ENCODE measurements at regions not wholly inside any gene's neighbourhood (a gene's known extent, or its start where the extent isn't known, plus 50 kb on each side); places are given as distances from the start of the nearest gene placed in this dataset.

- no peak for DNase-seq (ENCODE audit: low read depth in 4 of 4, low spot score in 2 of 4)
Measured at GRCh38 chr15:77803487-77803886, 170.8 kb upstream of the LINGO1 start.

GRCh38 chr15:77800305-77800704 is 167.6 kb upstream of the LINGO1 start:
- no peak for DNase-seq (ENCODE audit: low read depth in 4 of 4, low spot score in 2 of 4)

- DNase-seq (ENCODE audit: low read depth in 4 of 4, low spot score in 2 of 4), result no peak
Measured at GRCh38 chr15:77798847-77799246, 166.1 kb upstream of the LINGO1 start.

DNA sequence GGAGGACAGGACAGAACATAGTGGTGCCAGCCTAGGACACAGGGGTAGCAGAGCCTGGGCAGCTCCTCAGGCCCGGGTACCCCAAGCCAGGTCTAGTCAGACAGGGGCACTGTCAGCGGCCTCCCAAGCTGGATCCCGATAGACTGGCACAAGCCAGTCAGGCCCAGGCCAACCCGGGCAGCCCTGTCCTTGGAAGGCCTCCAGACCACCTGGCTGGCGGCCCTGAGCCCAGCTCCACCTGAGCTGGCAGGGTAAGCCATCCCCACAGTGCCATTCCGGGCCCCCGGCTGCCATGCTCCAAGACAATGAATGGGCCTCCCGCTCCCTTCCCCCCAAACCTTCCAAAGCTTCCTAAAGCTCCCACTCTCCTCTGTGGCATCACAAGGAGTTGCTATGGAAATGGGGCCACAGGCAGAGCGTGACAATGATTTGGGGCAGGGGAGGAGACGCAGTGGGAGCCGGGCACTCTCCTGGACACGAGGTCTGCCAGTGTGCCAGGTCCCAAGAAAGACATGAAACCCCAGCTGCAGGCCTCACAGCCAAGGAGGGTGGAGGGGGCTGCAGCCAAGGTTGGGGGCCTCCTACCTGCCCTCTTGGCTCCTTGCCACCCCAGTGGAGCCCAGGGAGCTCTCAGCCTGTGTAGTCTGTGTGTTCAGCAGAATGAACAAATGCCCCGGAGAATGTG is 165.6 kb upstream of the LINGO1 start:
- DNase-seq (ENCODE audit: low read depth in 4 of 4, low spot score in 2 of 4), result no peak

- DNase-seq (ENCODE audit: low read depth in 4 of 4, low spot score in 2 of 4), result no peak
Measured at GRCh38 chr15:77797270-77797669, 164.6 kb upstream of the LINGO1 start.

DNA sequence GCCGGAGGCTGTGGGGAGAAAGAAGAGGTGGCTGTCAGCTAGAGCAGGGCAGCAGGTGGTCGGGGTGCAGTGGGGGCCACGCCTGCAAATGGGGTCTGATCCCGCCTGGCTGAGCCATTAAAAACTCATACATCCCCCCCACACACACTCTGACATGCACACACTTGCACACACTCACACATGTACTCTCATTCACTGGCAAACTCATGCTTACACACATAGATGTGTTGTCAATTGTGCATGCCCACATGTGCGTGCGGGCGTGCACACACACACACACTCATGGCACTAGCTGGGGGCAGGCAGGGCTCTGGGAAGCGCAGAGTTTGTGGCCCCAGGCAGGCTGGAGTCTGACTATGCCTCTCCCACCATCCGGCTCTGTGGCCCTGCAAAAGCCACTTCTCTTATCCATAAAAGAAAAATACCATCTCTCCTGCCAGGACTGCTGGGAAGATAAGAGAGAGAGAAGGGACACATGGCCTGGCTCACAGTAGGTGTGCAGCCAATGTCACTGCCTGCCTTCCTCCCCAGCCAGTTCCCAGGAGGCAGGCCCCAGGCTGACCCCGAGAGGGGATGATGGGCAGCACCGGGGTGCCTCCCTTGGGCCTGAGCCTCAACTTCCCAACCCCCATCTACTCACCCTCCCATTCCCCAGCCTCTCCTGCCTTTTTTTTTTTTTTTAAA is 163.5 kb upstream of the LINGO1 start:
- DNase-seq (ENCODE audit: low read depth in 4 of 4, low spot score in 2 of 4), result no peak

DNA sequence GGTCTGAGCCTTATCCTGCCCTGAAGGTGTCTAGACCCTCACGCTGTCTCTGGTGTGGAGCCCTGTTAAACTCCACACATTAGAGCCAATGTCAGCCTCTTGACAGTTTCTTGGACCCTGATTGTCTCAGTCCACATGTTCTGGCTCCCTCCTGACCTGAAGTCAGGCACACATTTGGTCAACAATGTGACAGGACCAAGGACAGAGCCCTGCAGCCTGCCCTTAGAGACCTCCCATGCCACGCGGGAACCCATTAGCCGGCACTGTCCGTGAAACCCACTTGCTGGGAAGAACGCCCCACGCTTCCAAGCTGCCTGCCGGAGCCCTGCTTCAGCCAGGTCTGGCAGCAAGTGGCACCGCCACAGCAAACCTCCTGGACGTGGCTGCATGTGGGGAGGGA is 162.7 kb upstream of the LINGO1 start:
- DNase-seq (ENCODE audit: low read depth in 4 of 4, low spot score in 2 of 4), result no peak

DNA sequence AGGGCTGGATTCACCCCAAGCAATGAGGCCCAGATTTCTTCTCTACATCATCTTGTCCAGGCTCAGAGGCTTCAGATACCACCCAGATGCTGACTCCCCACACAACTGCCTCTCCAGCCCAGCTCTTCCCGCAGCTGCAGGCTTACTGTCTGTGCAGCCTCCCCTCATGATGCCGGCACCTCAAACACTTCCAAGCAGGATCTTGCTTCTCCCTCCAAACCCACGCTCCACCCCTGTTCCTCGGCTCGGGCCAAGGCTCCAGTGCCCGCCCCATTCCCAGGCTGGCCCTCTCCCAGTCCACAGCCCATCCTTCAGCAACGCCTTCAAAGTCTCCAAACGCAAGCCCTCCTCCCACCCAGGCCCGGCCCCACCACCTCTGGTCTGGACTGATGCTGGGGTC is 159.2 kb upstream of the LINGO1 start:
- no peak for DNase-seq (ENCODE audit: low read depth in 4 of 4, low spot score in 2 of 4)

GRCh38 chr15:77790481-77790880 is 157.8 kb upstream of the LINGO1 start:
- no peak for DNase-seq (ENCODE audit: low read depth in 4 of 4, low spot score in 2 of 4)

DNA sequence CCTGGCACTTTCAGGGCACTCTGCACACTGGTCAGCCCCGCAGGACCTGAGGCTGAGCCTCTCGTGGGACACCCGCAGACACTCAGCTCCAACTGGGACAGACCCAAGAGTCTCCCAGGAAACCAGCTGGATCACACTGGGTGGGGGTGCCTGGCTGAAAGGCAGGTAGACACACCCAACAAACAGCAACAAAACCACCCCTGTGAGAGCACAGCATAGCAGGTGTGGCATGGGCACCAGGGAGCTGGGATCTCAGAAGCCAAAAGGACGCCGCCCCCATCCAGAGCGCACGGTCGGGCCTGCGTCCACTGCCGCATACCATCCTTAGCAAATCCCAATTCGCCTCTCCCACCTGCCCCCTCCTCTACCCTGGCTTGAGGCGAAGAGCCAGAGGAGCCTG is 154.2 kb upstream of the LINGO1 start:
- no peak for DNase-seq (ENCODE audit: low read depth in 4 of 4, low spot score in 2 of 4)

GRCh38 chr15:77786181-77786890 is 153.6 kb upstream of the LINGO1 start:
- no peak for DNase-seq (ENCODE audit: low read depth in 4 of 4, low spot score in 2 of 4)

DNA sequence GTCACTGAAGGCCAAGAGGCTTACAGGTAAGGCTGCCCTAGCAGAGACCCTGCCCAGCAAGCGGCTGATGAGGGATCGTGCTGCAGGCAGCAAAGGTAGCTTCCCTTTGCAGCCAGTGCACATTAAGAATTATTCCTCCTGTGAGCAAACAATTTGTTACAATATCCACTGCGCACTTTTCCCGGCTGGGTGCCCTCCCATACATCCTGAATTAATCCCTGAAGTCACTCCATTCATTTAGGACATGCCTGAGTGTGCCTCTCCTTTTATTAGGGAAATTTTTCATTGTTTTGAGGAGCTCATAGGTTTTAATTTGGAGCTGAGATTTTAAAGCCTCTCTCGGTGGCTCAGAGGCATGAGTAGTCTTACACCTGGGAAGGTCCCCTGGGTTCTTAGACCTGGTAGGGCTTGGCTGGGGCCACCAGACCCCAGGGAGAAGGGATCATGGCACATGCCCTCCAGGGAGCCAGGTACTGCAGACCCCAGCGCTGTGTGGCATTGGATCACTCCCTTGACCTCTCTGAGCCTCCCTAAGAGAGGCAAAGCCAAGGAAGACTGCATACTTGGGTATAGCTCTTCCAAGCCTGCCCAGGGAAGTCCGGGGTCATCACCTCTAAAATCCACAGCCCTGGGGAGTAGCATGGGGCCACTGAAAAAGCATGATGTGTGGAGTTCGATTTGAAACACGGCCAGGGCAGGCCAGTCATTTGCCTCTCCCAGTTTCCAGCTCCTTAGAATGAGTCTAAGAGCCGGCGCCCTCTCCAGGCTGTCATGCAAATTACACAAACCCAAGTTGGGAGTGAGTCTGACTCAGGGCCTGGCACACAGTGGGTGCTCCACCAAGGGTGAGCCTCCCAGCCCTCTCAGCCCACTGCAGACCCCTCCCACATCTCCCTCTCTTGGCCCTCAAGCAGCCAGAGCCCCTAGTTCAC is 151.9 kb upstream of the LINGO1 start:
- no peak for DNase-seq (ENCODE audit: low read depth in 4 of 4, low spot score in 2 of 4)

DNA sequence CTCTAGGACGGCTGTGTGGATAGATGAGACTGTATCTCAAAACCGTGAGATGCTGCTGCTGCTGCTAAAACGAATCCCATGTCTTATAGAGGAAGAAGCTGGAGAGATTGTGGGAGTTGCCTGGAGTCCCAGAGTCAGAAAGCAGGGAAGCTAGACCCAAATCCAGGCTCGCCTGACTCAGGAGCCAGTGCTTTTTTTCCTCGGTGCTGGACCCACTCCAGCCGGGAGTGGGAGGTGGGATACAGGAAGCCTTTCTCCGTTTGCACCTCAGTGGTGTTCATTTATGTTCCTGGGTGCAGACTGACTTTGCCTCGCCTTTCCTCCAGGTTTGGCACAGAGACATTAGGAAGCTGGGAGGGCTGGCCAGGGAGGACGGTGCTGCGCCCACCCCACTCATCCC is 150.9 kb upstream of the LINGO1 start:
- DNase-seq (ENCODE audit: low read depth in 4 of 4, low spot score in 2 of 4), result no peak

DNA sequence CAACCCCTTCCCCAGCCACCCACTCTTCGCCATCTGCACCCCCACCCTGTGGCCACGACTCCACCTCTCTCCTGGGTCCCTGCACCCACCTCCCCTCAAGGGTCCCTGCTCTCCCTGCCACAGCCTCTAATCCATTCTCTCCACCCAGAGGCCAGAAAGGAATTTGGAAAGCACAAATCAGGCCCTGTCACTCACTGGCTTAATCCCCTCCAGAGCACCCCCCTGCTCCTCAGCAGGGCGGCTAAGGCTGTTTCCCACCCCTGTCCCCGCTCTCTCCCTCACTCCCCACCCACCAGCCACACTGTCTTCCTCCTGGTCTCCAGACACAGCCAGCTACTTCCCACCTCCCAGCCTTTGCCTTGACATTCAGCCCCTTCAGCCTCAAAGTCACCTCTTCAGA is 150.0 kb upstream of the LINGO1 start:
- DNase-seq (ENCODE audit: low read depth in 4 of 4, low spot score in 2 of 4), result no peak

DNA sequence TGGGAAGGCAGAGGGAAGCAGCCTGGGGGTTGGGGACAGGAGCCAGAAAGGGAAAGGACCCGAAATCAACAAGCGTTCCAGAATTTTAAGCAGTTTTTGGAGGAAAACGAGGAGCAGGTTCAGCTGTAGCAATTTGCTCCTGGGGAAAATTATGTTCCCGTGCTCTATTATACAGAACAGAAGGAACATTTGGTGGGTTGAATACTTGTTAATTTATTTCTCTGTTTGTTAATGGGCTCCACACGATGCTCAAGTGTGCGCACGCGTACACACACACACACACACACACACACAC is 149.2 kb upstream of the LINGO1 start:
- DNase-seq (ENCODE audit: low read depth in 4 of 4, low spot score in 2 of 4), result no peak

DNA sequence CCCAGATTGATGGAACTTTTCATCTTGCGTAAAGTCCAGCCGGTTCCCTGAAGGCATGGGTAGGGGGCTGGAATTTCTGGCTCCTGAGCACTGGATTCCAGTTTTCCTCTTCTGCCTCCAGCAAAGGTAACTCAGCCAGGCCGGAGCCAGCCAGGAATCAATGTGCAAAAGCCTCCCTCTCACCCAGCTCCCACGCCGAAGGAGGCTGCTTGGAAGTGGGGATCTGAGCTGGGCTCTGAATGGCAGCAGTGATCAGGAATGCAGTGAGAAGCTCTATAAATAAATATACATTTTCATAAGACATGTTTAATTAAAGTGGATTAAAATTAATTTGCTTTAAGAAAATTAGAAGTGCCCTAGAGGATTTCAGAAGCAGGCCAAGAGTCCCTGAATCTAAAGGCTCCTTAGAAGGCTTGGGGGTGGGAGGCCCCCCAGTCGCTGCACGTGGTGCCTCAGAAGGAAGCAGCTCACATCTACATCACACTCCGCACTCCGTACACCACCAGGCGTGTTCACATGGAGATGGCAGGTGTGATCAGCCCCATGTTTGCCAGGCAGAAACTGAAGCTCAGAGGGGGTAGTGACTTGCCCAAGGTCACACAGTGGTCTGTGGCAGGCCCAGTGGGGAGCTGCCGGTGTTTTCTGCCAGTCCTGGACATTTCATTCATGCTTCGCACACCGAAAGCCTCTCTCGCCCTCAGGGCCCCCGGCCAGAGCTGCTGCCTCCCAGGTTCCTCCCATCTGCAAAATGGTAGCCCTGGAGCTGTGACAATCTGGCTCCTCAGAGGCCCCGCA is 148.6 kb upstream of the LINGO1 start:
- no peak for DNase-seq (ENCODE audit: low read depth in 4 of 4, low spot score in 2 of 4)

DNA sequence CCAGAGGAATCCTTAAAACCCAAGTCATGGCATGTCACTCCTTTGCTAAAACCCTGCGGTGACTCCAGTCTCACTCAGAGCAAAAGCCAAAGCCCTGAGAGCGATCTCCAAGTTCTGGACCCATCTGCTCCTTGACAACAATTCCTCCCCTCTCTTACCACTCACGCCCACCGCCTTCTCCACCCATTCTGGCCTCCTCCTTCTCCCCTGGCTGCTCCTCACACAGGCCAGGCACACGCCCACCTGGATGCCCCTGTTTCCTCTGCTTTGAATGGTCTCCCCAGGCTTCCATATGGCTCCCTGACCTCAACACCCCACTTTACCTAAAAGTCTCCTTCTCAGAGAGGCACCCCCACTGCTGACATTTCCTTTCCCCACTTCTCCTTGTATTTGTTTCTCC is 146.1 kb upstream of the LINGO1 start:
- DNase-seq (ENCODE audit: low read depth in 4 of 4, low spot score in 2 of 4), result no peak

GRCh38 chr15:77775837-77776236 is 143.1 kb upstream of the LINGO1 start:
- DNase-seq (ENCODE audit: low read depth in 4 of 4, low spot score in 2 of 4), result no peak

- DNase-seq (ENCODE audit: low read depth in 4 of 4, low spot score in 2 of 4), result no peak
Measured at GRCh38 chr15:77775373-77775772, 142.7 kb upstream of the LINGO1 start.

DNA sequence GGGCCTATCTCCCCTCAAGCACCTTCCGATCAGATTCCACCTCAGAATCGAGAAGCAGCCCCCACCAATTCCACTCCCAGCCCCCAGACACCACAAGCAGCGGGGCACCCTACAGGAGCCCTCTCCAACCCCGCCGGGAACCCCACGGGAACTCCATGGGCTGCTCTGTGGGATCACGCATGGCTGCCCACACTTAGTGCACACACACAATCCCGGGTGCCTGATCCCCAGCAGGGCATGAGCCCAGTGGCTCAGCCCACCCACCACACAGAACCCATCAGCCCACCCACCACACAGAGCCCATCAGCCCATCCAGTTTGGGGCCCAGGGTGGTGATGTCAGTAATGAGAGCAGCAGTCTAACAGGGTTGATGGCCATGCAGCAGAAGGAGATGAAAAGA is 141.6 kb upstream of the LINGO1 start:
- DNase-seq (ENCODE audit: low read depth in 4 of 4, low spot score in 2 of 4), result no peak
